ENCODE measurements at regions not wholly inside any gene's neighbourhood (a gene's known extent, or its start where the extent isn't known, plus 50 kb on each side); places are given as distances from the start of the nearest gene placed in this dataset.

DNA sequence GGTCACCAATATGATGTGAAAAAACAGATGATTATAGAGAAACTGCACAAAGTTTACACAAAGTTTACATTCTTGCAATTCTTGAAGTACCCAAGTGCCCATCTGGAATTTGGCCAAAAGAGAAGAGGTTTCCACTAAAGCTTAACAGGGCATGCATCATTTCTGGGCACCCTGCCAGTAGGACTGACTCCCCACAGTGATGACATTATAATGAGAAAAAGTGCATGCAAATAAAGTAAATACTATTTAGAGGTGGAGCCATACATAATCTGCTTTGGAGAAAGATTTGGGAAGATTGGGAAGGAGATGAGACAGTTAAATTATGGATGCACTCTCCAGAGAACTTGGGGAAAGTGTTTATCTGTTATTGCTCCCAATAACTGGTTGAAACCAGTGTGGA lies 93.7 kb upstream of the TRPC3 start:
- Histone ChIP-seq H4K8ac (ENCODE audit: extremely low read depth, insufficient read depth, low read length) (no peak overlapping the region), H3K23ac (ENCODE audit: insufficient read length) (no peak overlapping the region), H3K18ac (ENCODE audit: extremely low read depth, low read length) (no peak overlapping the region), H3K36me3 (ENCODE audit: control insufficient read depth in 2 of 4, insufficient read depth in 4 of 4, low read length in 3 of 4) (no peaks in the 10 kb centered on the region), H4K5ac (ENCODE audit: insufficient read length, low read depth, low read length) (no peak overlapping the region), H3K4me3 (ENCODE audit: extremely low read depth in 1 of 4, insufficient read depth in 2 of 4, low read depth in 3 of 4, low read length in 4 of 4) (no peak overlapping the region; a peak in 1 of 8 replicates), H2BK5ac (ENCODE audit: low read depth, low read length) (no peak overlapping the region), H2BK15ac (ENCODE audit: low read length) (no peak overlapping the region), H4K20me1 (replicated peaks in 1 of 2; ENCODE audit: control insufficient read depth in 1 of 2, insufficient read depth in 2 of 2, low read length in 2 of 2) (no peaks in the 10 kb centered on the region), H3K23me2 (ENCODE audit: low read depth, low read length) (no peaks in the 10 kb centered on the region), H3K4ac (replicated peaks; ENCODE audit: insufficient read length, low read depth, low read length) (no peak overlapping the region), H3K56ac (replicated peaks; ENCODE audit: insufficient read length, low read depth, low read length) (no peak overlapping the region), H3K9ac (replicated peaks in 1 of 4; ENCODE audit: extremely low read depth in 1 of 4, low read depth in 3 of 4, low read length in 3 of 4) (no peak overlapping the region), H4K91ac (replicated peaks; ENCODE audit: insufficient read length, low read length) (no peak overlapping the region), H3K79me2 (ENCODE audit: control insufficient read depth in 1 of 2, insufficient read depth in 2 of 2, low read length in 2 of 2) (no peaks in the 10 kb centered on the region), H3K14ac (ENCODE audit: insufficient read length) (no peak overlapping the region), H3K27ac (ENCODE audit: low read depth, low read length) (no peak overlapping the region), H2BK120ac (replicated peaks; ENCODE audit: low read depth, low read length) (no peak overlapping the region), H3K4me1 (replicated peaks in 1 of 4; ENCODE audit: control insufficient read depth in 3 of 4, insufficient read depth in 4 of 4, low read length in 3 of 4) (peaks cover 0 to 3% (median 0%) of the 10 kb centered on the region in 4 experiments; a peak in 3 of 7 replicates), H2BK12ac (ENCODE audit: low read depth, low read length) (no peak overlapping the region), H2BK20ac (ENCODE audit: low read length) (no peak overlapping the region), H3K27me3 (replicated peaks in 1 of 4; ENCODE audit: control insufficient read depth in 3 of 4, extremely low read depth in 1 of 4, insufficient read depth in 3 of 4, low read length in 3 of 4) (no peaks in the 10 kb centered on the region), H3K79me1 (ENCODE audit: low read depth, low read length) (no peaks in the 10 kb centered on the region), H3K4me2 (ENCODE audit: insufficient read depth in 1 of 2, low read depth in 2 of 2, low read length in 2 of 2) (no peak overlapping the region), H2AFZ (ENCODE audit: low read length) (no peak overlapping the region), H2AK5ac (ENCODE audit: low read depth, low read length) (no peak overlapping the region), H3K9me3 (ENCODE audit: insufficient read depth in 2 of 2, low read depth in 1 of 2, low read length in 1 of 2) (no peaks in the 10 kb centered on the region)
- TF ChIP-seq TEAD4 (IDR thresholded peaks at IDR 0.05; ENCODE audit: low read depth, low read length), result 0 out of 2 replicates have a peak, but pooled peaks have one; percentile 2
- no peak for TF ChIP-seq POU5F1 (IDR thresholded peaks at IDR 0.05; ENCODE audit: low read depth, low read length)
- no peak for TF ChIP-seq JUND (IDR thresholded peaks at IDR 0.05; ENCODE audit: low read length)
- CTCF ChIA-PET (ENCODE audit: partially characterized antibody), result no interaction called here
- POLR2A ChIA-PET (ENCODE audit: partially characterized antibody), result no interaction called here
- DNase-seq (ENCODE audit: low read depth in 1 of 2, low spot score in 2 of 2) (no peak), FAIRE-seq (no peak)

Data from H1 (cell line).